Mesenchymal stem cell (in vitro differentiated cells and primary cell): ENCODE measurements at regions not wholly inside any gene's neighbourhood (a gene's known extent, or its start where the extent isn't known, plus 50 kb on each side); places are given as distances from the start of the nearest gene placed in this dataset.

Experiments used
- DNase-seq: peaks from one replicate; pipeline ENCODE4 v3.0.0-alpha.2; 2013
- H2AFZ ChIP-seq: one replicate; pipeline ENCODE4 v1.6.1; 2013; ENCODE audit warnings: low read depth, mild to moderate bottlenecking, control low read depth, inconsistent platforms, low read length, moderate library complexity
- H2AK5ac ChIP-seq: 2 replicates; pipeline ENCODE4 v1.6.1; 2013; ENCODE audit warnings: low read length, moderate library complexity, mild to moderate bottlenecking, inconsistent platforms; ENCODE audit not compliant: severe bottlenecking
- H2BK120ac ChIP-seq: one replicate; pipeline ENCODE4 v1.6.1; 2013; ENCODE audit warnings: low read depth, mild to moderate bottlenecking, inconsistent platforms, low read length, moderate library complexity
- H2BK12ac ChIP-seq, 2 experiments: one replicate each; pipeline ENCODE4 v1.6.1; 2013; ENCODE audit warnings: inconsistent platforms in 2 of 2, low read length in 2 of 2, mild to moderate bottlenecking in 2 of 2, moderate library complexity in 2 of 2, control low read depth in 1 of 2
- H2BK15ac ChIP-seq: one replicate; pipeline ENCODE4 v1.6.1; 2013; ENCODE audit warnings: mild to moderate bottlenecking, low read depth, inconsistent platforms; ENCODE audit not compliant: poor library complexity, severe bottlenecking
- H2BK5ac ChIP-seq: 2 replicates; pipeline ENCODE4 v1.6.1; 2013; ENCODE audit warnings: low read depth, mild to moderate bottlenecking, low read length, control low read depth, inconsistent platforms; ENCODE audit not compliant: poor library complexity, severe bottlenecking
- H3K14ac ChIP-seq, 2 experiments: one replicate each; pipeline ENCODE4 v1.6.1; 2013; ENCODE audit warnings: inconsistent platforms in 2 of 2, low read length in 2 of 2, control low read depth in 1 of 2, mild to moderate bottlenecking in 1 of 2, moderate library complexity in 1 of 2
- H3K18ac ChIP-seq, 2 experiments: one replicate each; pipeline ENCODE4 v1.6.1; 2013; ENCODE audit warnings: inconsistent platforms in 2 of 2, low read length in 2 of 2, control low read depth in 1 of 2, low read depth in 1 of 2, mild to moderate bottlenecking in 1 of 2
- H3K23ac ChIP-seq, 2 experiments: one replicate each; pipeline ENCODE4 v1.6.1; 2013; ENCODE audit warnings: inconsistent platforms in 2 of 2, low read length in 2 of 2, mild to moderate bottlenecking in 2 of 2, moderate library complexity in 2 of 2, control low read depth in 1 of 2
- H3K27ac ChIP-seq: 2 replicates; pipeline ENCODE4 v1.5.1; 2013; ENCODE audit warnings: mild to moderate bottlenecking, moderate library complexity, low read length, control low read depth, inconsistent platforms; ENCODE audit not compliant: poor library complexity, severe bottlenecking
- H3K27me3 ChIP-seq, 2 experiments: 2 replicates each; pipeline versions ENCODE4 v1.6.1 to v1.7.0; 2013; ENCODE audit warnings: low read length in 2 of 2, mild to moderate bottlenecking in 2 of 2, moderate library complexity in 2 of 2, control low read depth in 1 of 2, inconsistent platforms in 1 of 2; ENCODE audit not compliant: control insufficient read depth in 1 of 2, insufficient read depth in 1 of 2
- H3K36me3 ChIP-seq, 2 experiments: 2 replicates each; pipeline versions ENCODE4 v1.6.1 to v1.7.0; 2013; ENCODE audit warnings: low read length in 2 of 2, control low read depth in 1 of 2, inconsistent platforms in 1 of 2, low read depth in 1 of 2, mild to moderate bottlenecking in 1 of 2; ENCODE audit not compliant: insufficient read depth in 2 of 2, control insufficient read depth in 1 of 2
- H3K4ac ChIP-seq, 2 experiments: one replicate each; pipeline ENCODE4 v1.6.1; 2013; ENCODE audit warnings: inconsistent platforms in 2 of 2, low read length in 2 of 2, mild to moderate bottlenecking in 2 of 2, moderate library complexity in 2 of 2, control low read depth in 1 of 2, low read depth in 1 of 2
- H3K4me1 ChIP-seq: 2 replicates; pipeline ENCODE4 v1.6.1; 2013; ENCODE audit warnings: low read depth, low read length, control low read depth; ENCODE audit not compliant: control insufficient read depth, insufficient read depth
- H3K4me2 ChIP-seq: 2 replicates; pipeline ENCODE4 v1.6.1; 2013; ENCODE audit warnings: low read length, mild to moderate bottlenecking, inconsistent platforms; ENCODE audit not compliant: poor library complexity, severe bottlenecking
- H3K4me3 ChIP-seq, 2 experiments: 2 replicates each; pipeline versions ENCODE4 v1.5.1 to v1.7.0; 2013; ENCODE audit warnings: low read length in 2 of 2, mild to moderate bottlenecking in 2 of 2, control low read depth in 1 of 2, low read depth in 1 of 2; ENCODE audit not compliant: insufficient read depth in 1 of 2
- H3K79me1 ChIP-seq: replicated peaks from 2 replicates; pipeline ENCODE4 v1.6.1; 2013; ENCODE audit warnings: mild to moderate bottlenecking, control low read depth, low read length, inconsistent platforms; ENCODE audit not compliant: poor library complexity, severe bottlenecking
- H3K9ac ChIP-seq: 2 replicates; pipeline ENCODE4 v1.7.0; 2013; ENCODE audit warnings: mild to moderate bottlenecking, low read length, moderate library complexity
- H3K9me3 ChIP-seq: 2 replicates; pipeline ENCODE4 v1.7.0; 2013; ENCODE audit warnings: mild to moderate bottlenecking, low read length; ENCODE audit not compliant: control insufficient read depth
- H4K8ac ChIP-seq: one replicate; pipeline ENCODE4 v1.6.1; 2013; ENCODE audit warnings: inconsistent platforms, mild to moderate bottlenecking, low read length, moderate library complexity
- H4K91ac ChIP-seq: one replicate; pipeline ENCODE4 v1.6.1; 2013; ENCODE audit warnings: mild to moderate bottlenecking, low read length, inconsistent platforms
- WGBS: methylation state at CpG from one replicate; pipeline ENCODE4 v1.1.7; 2013; ENCODE audit warnings: mixed read lengths; 5-methylcytosine and 5-hydroxymethylcytosine counted together

GRCh38 chrX:26083093-26083492, 55.0 kb upstream of the MAGEB18 start:
- WGBS, result 80% methylated on average over 2 of the region's 4 CpGs
- Histone ChIP-seq H2BK5ac (no peak overlapping the region), H4K91ac (no peak overlapping the region), H3K36me3 (no peaks in the 10 kb centered on the region), H3K23ac (no peak overlapping the region), H3K9ac (no peak overlapping the region), H3K4me1 (no peaks in the 10 kb centered on the region), H3K27ac (no peak overlapping the region), H3K4ac (no peak overlapping the region), H3K9me3 (no peaks in the 10 kb centered on the region), H2BK15ac (no peak overlapping the region), H3K79me1 (no peaks in the 10 kb centered on the region), H2BK120ac (no peak overlapping the region), H3K4me3 (no peak overlapping the region), H4K8ac (no peak overlapping the region), H2AFZ (no peak overlapping the region), H3K27me3 (no peaks in the 10 kb centered on the region), H3K18ac (no peak overlapping the region), H3K14ac (no peak overlapping the region), H2AK5ac (no peak overlapping the region), H3K4me2 (no peak overlapping the region), H2BK12ac (no peak overlapping the region)
- DNase-seq, result no peak
